HG03342 (cell line): ENCODE measurements at regions not wholly inside any gene's neighbourhood (a gene's known extent, or its start where the extent isn't known, plus 50 kb on each side); places are given as distances from the start of the nearest gene placed in this dataset.

Source experiments
- ATAC-seq: cut with Tn5 transposase; IDR thresholded peaks from one replicate; pipeline ENCODE4 v1.9.1; 2021; ENCODE audit warnings: mild to moderate bottlenecking, moderate library complexity; ENCODE audit not compliant: unreplicated experiment

GRCh38 chr22:47390026-47390970 is 627.8 kb downstream of the TBC1D22A start:
- no peak for ATAC-seq

DNA sequence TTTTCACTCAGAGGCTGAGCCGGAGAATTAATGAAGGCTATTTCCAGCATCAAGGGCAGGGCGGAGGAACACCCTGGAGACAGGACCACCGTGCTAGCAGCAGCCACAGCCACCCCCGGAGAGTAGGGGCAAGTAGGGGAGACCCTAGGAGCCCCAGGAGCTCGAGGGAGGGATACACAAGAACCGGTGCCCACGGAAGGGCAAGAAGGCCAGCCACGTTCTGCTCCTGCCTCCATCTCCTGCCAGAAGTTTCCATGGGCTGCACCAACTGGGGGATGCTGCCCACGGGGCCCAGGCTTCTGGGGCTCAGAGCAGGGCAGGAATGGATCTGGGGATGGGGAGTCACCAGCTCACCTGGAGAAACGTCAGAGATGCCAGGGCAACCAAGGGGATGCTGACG is 626.8 kb downstream of the TBC1D22A start:
- ATAC-seq, result no peak

- ATAC-seq, result no peak
Observed at GRCh38 chr22:47388778-47389177, 626.3 kb downstream of the TBC1D22A start.

GRCh38 chr22:47388331-47388730 is 625.9 kb downstream of the TBC1D22A start:
- ATAC-seq, result no peak

- no peak for ATAC-seq
Observed at GRCh38 chr22:47386812-47387510, 624.5 kb downstream of the TBC1D22A start.

DNA sequence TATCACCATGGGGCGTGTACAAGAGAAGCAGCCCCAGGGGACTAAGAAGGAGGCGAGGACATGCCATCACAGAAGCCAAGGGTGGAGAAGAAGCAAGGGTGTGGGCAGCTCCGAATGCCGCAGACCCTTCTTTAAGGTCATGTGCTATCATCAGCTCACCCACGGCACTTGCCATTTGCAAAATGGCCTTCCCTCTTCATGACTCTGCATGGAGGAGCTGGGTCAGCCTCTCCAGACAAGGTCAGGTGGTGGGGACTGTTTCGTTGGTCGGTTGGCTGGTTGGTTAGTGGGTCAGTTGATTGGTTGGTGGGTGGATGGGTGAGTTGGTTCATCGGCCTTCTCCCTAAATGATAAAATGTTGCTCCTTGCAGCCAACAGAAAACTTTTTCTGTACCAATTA is 622.5 kb downstream of the TBC1D22A start:
- no peak for ATAC-seq

GRCh38 chr22:47382164-47382890 is 619.9 kb downstream of the TBC1D22A start:
- ATAC-seq, result no peak

DNA sequence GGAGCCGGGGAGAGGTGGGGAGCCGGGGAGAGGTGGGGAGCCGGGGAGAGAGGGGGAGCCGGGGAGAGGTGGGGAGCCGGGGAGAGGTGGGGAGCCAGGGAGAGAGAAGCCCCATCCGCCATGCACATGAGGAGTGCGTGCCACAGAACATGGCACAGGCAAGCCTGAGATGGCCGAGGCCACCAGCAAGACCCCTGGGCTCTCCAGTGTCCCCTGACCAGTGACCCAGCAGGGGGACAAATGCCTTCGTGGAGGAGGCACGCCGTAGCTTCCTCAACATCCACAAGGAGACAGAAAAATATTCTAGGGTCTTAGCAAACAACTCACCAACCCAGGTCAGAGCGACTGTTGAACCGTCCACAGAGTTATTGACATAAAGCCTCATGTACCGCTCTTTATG is 618.8 kb downstream of the TBC1D22A start:
- no peak for ATAC-seq

GRCh38 chr22:47380692-47381091 is 618.2 kb downstream of the TBC1D22A start:
- no peak for ATAC-seq

DNA sequence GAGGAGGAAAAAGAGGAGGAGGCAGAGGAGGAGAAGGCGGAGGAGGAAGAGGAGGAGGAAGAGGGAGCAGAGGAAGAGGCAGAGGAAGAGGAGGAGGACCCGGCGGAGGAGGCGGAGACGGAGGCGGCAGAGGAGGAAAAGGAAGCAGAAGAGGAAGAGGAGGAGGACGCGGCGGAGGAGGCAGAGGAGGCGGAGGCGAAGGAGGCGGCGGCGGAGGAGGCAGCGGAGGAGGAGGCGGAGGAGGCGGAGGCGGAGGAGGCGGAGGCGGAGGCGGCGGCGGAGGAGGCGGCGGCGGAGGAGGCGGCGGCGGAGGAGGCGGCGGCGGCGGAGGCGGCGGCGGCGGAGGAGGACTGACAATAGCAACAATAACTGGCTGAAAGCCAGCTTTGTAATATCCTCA is 616.6 kb downstream of the TBC1D22A start:
- ATAC-seq, result no peak

- no peak for ATAC-seq
Observed at GRCh38 chr22:47377926-47378560, 615.6 kb downstream of the TBC1D22A start.

- no peak for ATAC-seq
Observed at GRCh38 chr22:47376901-47377505, 614.6 kb downstream of the TBC1D22A start.

- no peak for ATAC-seq
Observed at GRCh38 chr22:47376322-47376700, 613.9 kb downstream of the TBC1D22A start.

DNA sequence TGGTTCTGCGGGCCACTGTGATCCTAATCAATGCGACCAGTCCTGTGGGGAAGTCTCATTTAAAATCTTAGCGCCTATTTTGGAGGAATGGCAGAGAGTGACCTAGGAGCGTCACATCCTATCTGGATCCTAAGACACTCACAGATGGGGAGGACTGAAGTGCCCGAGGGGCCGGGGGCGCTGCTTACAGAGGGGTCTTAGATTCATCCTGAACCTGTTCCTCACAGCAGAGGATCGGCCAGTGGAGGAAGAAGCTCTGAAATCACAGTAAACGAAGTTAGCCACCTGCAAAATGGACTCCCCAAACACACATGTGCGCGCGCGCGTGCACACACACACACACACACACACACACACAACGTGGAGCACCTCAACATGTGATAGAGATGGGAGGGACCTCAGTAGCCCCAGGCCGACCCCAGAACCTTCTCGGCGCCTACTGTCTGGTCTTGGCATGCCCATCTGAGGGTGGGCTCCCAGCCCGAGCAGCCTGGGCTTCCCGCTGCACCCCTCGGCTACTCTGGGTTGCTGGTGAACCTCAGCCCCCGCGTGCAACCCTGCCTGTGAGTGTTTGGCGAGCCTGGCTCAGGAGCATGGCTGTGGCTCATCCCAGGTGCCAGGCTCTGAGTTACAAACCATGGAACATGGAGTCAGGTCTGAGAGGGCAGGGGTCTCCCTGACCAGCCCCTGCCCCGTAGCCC is 613.3 kb downstream of the TBC1D22A start:
- ATAC-seq, result no peak

DNA sequence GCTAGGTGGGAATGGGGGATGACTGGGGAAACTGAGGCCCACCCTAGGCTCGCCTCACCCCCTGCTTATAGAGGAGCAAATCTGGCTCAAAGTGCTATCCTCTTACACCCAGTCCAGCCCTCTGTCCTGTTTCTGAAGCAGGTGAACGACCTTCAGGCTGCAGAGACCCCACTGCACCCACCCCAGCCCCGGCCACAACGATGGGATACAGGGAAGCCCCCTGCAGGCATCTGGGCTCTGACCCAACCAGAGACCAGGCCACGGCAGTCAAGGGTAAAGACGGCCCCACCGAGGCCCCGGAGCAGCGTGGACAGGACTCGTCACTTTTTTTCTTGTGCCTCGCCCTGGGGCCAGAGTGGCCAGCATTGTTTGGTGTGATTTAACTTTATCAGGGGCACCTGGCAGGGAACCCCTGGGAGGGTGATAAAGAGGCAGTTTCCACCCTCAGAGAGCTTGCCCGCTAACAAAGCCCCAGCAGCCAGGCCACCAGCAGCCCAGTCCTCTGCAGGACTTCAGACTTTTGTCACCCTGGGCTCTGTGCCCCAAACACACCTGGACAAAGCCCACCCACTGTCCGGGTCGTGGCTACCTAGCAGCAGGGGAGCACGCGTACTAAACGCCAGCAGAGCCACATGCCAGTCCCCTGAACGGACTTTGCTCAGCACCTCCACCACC is 612.6 kb downstream of the TBC1D22A start:
- ATAC-seq, result no peak

DNA sequence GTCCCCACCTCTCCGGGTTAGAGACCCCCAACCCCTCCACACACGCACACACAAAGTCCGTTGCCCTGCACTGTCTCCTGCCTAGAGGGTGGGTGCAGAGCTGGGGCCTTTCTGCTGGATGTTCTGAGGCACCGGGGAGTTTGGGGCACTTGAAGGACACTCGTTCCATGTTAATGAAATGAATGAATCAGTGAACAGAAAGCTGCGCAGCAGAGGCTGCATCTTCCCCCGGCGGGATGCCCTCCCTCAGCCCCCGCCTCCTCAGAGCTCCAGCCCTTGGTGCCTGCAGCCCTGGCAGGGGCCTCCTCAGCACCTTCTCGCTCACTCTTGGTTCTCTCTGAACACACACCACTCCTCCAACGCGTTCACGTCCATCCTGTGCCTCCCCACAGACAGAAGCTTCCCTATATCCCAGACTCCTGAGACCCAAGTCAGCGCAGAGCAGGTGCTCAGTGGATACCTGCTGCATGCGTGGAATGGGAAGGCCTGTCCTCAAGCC is 611.9 kb downstream of the TBC1D22A start:
- ATAC-seq, result no peak

- no peak for ATAC-seq
Observed at GRCh38 chr22:47373648-47374272, 611.3 kb downstream of the TBC1D22A start.

GRCh38 chr22:47372596-47373385 is 610.3 kb downstream of the TBC1D22A start:
- ATAC-seq, result no peak
